GM19043 (cell line): ENCODE measurements at regions not wholly inside any gene's neighbourhood (a gene's known extent, or its start where the extent isn't known, plus 50 kb on each side); places are given as distances from the start of the nearest gene placed in this dataset.
"Not testable (repeated sequence)": the region's sequence is repeated elsewhere in the genome, so short reads cannot be mapped to it uniquely, and the experiment has no call there.

Source experiments
- ATAC-seq: cut with Tn5 transposase; IDR thresholded peaks from one replicate; pipeline ENCODE4 v1.9.1; 2021; ENCODE audit warnings: low read depth; ENCODE audit not compliant: unreplicated experiment

GRCh38 chr17:69669441-69670178, 255.1 kb downstream of the MAP2K6 start:
- ATAC-seq = no peak

- ATAC-seq = no peak
Observed at GRCh38 chr17:69672924-69673323, 258.4 kb downstream of the MAP2K6 start.

- no peak for ATAC-seq
Observed at GRCh38 chr17:69677130-69677529, 262.6 kb downstream of the MAP2K6 start.

GRCh38 chr17:69678206-69678605, 263.7 kb downstream of the MAP2K6 start:
- no peak for ATAC-seq

- ATAC-seq = no peak
Observed at GRCh38 chr17:69679829-69680228, 265.3 kb downstream of the MAP2K6 start.

- ATAC-seq = no peak
Observed at GRCh38 chr17:69684251-69684650, 269.8 kb downstream of the MAP2K6 start.

GRCh38 chr17:69685150-69685549, 270.7 kb downstream of the MAP2K6 start:
- not testable (repeated sequence) for ATAC-seq

- ATAC-seq = no peak
Observed at GRCh38 chr17:69690531-69690930, 276.0 kb downstream of the MAP2K6 start.

- no peak for ATAC-seq
Observed at GRCh38 chr17:69692171-69692570, 277.7 kb downstream of the MAP2K6 start.

- ATAC-seq = no peak
Observed at GRCh38 chr17:69695646-69696045, 281.1 kb downstream of the MAP2K6 start.

- no peak for ATAC-seq
Observed at GRCh38 chr17:69696650-69697049, 282.2 kb downstream of the MAP2K6 start.

GRCh38 chr17:69698352-69698751, 283.9 kb downstream of the MAP2K6 start:
- ATAC-seq = not testable (repeated sequence)

- ATAC-seq = no peak
Observed at GRCh38 chr17:69702078-69702477, 287.6 kb downstream of the MAP2K6 start.

GRCh38 chr17:69703751-69704150, 289.3 kb downstream of the MAP2K6 start:
- no peak for ATAC-seq

- no peak for ATAC-seq
Observed at GRCh38 chr17:69704935-69705334, 290.4 kb downstream of the MAP2K6 start.

- no peak for ATAC-seq
Observed at GRCh38 chr17:69706127-69706526, 291.6 kb downstream of the MAP2K6 start.

GRCh38 chr17:69709441-69709840, 294.9 kb downstream of the MAP2K6 start:
- no peak for ATAC-seq

GRCh38 chr17:69710926-69711325, 296.4 kb downstream of the MAP2K6 start:
- ATAC-seq = no peak

- ATAC-seq = no peak
Observed at GRCh38 chr17:69711541-69711940, 297.0 kb downstream of the MAP2K6 start.

GRCh38 chr17:69712801-69713311, 298.4 kb downstream of the MAP2K6 start:
- no peak for ATAC-seq

- ATAC-seq = no peak
Observed at GRCh38 chr17:69713815-69714214, 299.3 kb downstream of the MAP2K6 start.

- no peak for ATAC-seq
Observed at GRCh38 chr17:69714669-69715068, 300.2 kb downstream of the MAP2K6 start.
